ENCODE measurements at regions not wholly inside any gene's neighbourhood (a gene's known extent, or its start where the extent isn't known, plus 50 kb on each side); places are given as distances from the start of the nearest gene placed in this dataset.
"Not testable (repeated sequence)": the region's sequence is repeated elsewhere in the genome, so short reads cannot be mapped to it uniquely, and the experiment has no call there.

GRCh38 chr1:30005972-30006619 lies 717.3 kb downstream of the MATN1 start:
- no peak for DNase-seq

- no peak for DNase-seq
Measured at GRCh38 chr1:30001732-30002039, 721.7 kb downstream of the MATN1 start.

GRCh38 chr1:30001011-30001731 lies 722.2 kb downstream of the MATN1 start:
- DNase-seq = no peak

DNA sequence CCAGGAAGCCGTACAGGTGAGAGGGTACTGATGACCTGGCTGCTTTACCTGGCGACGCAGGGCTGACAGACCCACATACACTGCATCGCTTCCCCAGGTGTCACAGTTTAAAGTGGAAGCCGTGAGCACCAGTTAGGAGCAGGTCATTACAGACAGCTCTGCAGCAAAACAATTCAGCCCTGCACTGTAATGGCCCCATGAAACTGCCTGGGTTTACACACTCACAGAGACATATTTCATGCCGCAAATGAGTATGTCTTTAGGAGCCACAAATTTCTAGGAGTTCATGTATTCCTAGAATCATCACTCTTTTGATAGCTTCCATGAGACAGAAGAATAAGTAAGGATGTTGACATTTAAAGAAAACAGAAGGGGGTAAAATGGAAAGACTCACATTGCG lies 723.1 kb downstream of the MATN1 start:
- DNase-seq = no peak

GRCh38 chr1:29999595-29999994 lies 723.8 kb downstream of the MATN1 start:
- DNase-seq = no peak

- DNase-seq = no peak
Measured at GRCh38 chr1:29998686-29999085, 724.7 kb downstream of the MATN1 start.

DNA sequence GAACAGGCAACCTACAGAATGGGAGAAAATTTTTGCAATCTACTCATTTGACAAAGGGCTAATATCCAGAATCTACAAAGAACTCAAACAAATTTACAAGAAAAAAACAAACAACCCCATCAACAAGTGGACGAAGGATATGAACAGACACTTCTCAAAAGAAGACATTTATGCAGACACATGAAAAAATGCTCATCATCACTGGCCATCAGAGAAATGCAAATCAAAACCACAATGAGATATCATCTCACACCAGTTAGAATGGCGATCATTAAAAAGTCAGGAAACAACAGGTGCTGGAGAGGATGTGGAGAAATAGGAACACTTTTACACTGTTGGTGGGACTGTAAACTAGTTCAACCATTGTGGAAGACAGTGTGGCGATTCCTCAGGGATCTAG lies 725.6 kb downstream of the MATN1 start:
- not testable (repeated sequence) for DNase-seq

DNA sequence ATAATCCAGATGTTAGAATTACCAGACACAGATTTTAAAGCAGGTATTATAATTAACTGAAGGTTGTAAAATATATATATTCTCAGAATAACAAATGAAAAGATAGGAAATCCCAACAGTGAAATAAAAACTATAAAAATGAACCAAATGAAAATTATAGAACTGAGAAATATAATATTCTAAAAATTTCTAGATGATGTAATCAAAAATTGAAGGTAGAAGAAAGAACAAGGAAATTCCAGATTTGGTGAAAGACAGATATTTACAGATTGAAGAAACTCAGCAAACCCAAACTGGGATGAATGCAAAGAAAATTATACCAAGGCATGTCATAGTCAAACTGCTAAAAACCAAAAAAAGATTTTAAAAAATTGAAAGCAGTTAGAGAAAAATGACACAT lies 729.4 kb downstream of the MATN1 start:
- DNase-seq = no peak

DNA sequence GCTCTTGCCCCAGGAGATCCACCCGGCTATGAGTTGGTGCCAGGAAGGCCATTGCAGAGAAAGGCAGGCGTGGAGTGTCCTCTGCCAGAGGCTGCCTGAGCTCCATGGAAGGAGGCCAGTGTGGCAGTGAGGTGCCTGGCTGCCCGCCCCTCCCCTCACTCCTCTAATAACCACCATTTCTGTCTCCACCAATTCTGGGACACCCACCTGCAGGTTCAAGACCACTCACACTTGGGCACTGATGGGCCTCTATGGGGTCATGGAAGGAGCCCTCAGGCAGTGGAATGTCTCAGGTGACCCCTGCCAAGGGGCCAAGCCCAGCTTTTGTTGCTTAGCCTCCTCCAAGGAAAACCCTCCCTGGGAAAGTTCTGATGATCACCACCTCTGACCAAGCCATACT lies 731.6 kb downstream of the MATN1 start:
- no peak for DNase-seq

DNA sequence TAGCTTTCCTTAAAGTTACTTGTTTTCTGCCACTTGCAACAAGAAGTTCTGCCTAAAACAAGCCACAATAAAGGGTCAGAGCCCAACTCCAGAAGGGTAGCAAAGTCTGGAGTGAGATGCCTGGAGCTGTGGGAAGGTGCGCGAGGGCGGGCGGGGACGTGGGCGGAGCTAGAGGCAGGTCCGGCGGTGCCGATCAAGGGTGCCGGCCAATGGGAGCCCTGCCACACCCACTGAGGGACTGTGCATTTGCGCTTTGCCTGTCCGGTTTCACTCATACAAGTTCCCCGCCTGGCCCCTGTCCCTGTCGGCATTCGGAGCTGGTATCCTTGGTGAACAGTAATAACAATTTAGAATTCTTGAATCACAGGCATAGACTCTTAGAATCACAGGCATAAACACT lies 732.4 kb downstream of the MATN1 start:
- DNase-seq = no peak

DNA sequence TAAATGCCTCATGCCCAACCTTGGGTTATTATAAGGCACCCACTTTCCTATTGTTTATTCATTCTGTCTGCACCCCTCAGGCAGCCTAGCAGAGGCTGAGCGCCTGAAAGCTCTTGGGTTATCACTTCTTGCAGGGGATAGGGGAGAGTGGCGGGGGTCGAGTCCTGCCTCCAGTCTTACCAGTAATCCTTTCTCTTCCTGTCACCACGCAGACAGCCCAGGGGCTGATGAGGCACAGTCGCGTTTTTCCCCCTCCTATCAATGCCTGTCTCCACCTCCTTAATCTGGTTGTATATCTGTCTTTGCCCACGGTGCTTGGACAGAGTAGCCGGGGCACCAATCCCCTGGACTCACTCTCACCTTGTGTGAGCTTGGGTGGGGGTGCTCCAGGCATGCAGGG lies 733.1 kb downstream of the MATN1 start:
- DNase-seq = no peak

DNA sequence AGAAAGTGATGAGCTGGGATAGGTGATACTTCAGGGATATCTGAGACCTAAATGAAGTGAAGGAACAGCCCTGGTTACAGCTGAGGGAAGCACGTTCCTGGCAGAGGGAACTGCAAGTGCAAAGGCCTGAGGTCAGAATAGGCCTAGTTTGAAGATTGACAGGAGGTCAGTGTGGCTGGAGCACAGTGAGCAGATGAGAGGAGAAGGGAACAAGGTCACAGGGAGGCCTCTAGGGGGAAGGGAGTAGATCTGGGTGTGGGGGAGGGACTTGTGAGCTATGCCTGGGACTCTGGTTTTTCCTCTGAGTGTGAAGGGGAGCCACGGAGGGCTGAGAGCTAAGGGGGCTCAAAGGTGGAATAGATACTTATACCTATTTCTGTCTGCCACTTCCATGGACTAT lies 736.4 kb downstream of the MATN1 start:
- no peak for DNase-seq

DNA sequence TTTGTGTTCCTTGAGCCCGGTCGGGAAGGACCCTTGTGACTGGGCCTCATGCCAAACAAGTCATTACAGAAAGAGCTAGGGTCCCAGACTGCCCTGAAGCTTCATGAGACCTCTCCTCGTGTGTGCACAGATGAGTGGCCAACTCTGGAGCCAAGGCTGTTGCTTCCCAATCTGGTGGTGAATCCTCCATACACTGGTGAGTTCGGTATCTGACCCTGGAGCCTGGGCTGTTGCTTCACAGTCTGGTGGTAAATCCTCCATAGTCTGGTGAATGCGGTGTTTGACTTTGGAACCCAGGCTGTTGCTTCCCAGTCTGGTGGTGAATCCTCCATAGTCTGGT lies 737.8 kb downstream of the MATN1 start:
- no peak for DNase-seq

GRCh38 chr1:29984862-29985605 lies 738.4 kb downstream of the MATN1 start:
- DNase-seq = peak; percentile 21 to 27

- no peak for DNase-seq
Measured at GRCh38 chr1:29984166-29984861, 739.1 kb downstream of the MATN1 start.

DNA sequence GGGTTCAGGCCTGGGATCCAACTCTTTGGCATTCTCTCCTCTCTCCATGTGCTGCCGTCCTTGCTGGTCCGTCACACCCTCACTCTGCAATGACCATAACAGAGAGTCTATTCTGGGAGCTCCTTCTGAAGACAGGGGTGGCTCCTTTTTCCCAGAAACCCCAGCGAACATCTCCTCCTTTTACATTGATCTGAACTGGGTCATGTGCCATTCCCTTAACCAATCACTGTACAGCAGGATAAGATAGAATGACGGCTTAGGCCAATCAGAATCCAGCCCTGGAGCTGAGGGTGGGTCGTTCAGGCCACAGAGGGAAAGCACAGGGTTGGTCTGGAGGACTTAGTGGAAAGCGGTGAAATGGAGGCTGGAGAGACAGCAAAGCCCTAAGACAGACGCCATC lies 740.1 kb downstream of the MATN1 start:
- DNase-seq = no peak

GRCh38 chr1:29981586-29982239 lies 741.7 kb downstream of the MATN1 start:
- DNase-seq = no peak

DNA sequence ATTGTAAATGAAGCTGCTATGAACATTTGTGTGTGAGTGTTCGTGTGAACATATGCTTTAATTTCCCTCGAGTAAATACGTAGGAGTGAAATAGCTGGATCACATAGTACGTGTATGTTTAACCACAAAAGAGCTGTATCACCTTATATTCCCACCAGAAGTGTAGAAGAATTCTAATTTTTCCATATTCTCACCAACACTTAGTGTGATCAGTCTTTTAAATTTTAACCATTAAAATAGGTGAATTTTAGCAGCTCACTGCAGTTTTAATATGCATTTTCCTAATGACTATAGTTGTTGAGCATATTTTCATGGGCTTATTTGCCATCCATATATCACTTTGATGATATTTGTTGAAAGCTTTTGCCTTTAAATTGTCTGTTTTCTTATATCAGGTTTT lies 741.2 kb downstream of the PTPRU start:
- DNase-seq = no peak

- no peak for DNase-seq
Measured at GRCh38 chr1:29975036-29975694, 738.8 kb downstream of the PTPRU start.

- no peak for DNase-seq
Measured at GRCh38 chr1:29974316-29974724, 738.0 kb downstream of the PTPRU start.

- no peak for DNase-seq
Measured at GRCh38 chr1:29973406-29973805, 737.1 kb downstream of the PTPRU start.

Measured in right lung (tissue), 2 donors.